LoVo (cell line): ENCODE measurements at regions not wholly inside any gene's neighbourhood (a gene's known extent, or its start where the extent isn't known, plus 50 kb on each side); places are given as distances from the start of the nearest gene placed in this dataset.
"Not testable (repeated sequence)": the region's sequence is repeated elsewhere in the genome, so short reads cannot be mapped to it uniquely, and the experiment has no call there.

Experiments used
- DNase-seq: peaks from one replicate; pipeline ENCODE4 v3.0.0-alpha.2; 2016; ENCODE audit warnings: low spot score

GRCh38 chr9:38342532-38342931 is 50.0 kb upstream of the ALDH1B1 start:
- no peak for DNase-seq

GRCh38 chr9:38342096-38342495 is 50.4 kb upstream of the ALDH1B1 start:
- no peak for DNase-seq

GRCh38 chr9:38339496-38339895 is 53.0 kb upstream of the ALDH1B1 start:
- no peak for DNase-seq

GRCh38 chr9:38339087-38339486 is 53.4 kb upstream of the ALDH1B1 start:
- DNase-seq, result no peak

- no peak for DNase-seq
These were observed 54.0 kb upstream of the ALDH1B1 start for GRCh38 chr9:38338342-38339018.

GRCh38 chr9:38337706-38338264 is 54.7 kb upstream of the ALDH1B1 start:
- DNase-seq, result no peak

GRCh38 chr9:38337181-38337580 is 55.3 kb upstream of the ALDH1B1 start:
- no peak for DNase-seq

GRCh38 chr9:38336341-38336740 is 56.2 kb upstream of the ALDH1B1 start:
- DNase-seq, result no peak

- DNase-seq, result no peak
These were observed 56.8 kb upstream of the ALDH1B1 start for GRCh38 chr9:38335686-38336085.

GRCh38 chr9:38334234-38334633 is 58.3 kb upstream of the ALDH1B1 start:
- DNase-seq, result no peak

GRCh38 chr9:38333047-38333446 is 59.5 kb upstream of the ALDH1B1 start:
- no peak for DNase-seq

GRCh38 chr9:38332625-38333024 is 59.9 kb upstream of the ALDH1B1 start:
- no peak for DNase-seq

- DNase-seq, result no peak
These were observed 61.4 kb upstream of the ALDH1B1 start for GRCh38 chr9:38331141-38331540.

- DNase-seq, result no peak
These were observed 62.5 kb upstream of the ALDH1B1 start for GRCh38 chr9:38329968-38330367.

GRCh38 chr9:38328765-38329164 is 63.7 kb upstream of the ALDH1B1 start:
- no peak for DNase-seq

GRCh38 chr9:38326122-38326521 is 66.4 kb upstream of the ALDH1B1 start:
- no peak for DNase-seq

- not testable (repeated sequence) for DNase-seq
These were observed 68.3 kb upstream of the ALDH1B1 start for GRCh38 chr9:38324213-38324612.

- DNase-seq, result no peak
These were observed 69.6 kb upstream of the ALDH1B1 start for GRCh38 chr9:38322937-38323336.

- DNase-seq, result no peak
These were observed 72.9 kb upstream of the ALDH1B1 start for GRCh38 chr9:38319496-38320173.

- no peak for DNase-seq
These were observed 73.6 kb upstream of the ALDH1B1 start for GRCh38 chr9:38318759-38319495.

- no peak for DNase-seq
These were observed 76.2 kb upstream of the ALDH1B1 start for GRCh38 chr9:38316166-38316780.

GRCh38 chr9:38315085-38315595 is 77.4 kb upstream of the ALDH1B1 start:
- DNase-seq, result no peak
